B cell (primary cell): ENCODE measurements at regions not wholly inside any gene's neighbourhood (a gene's known extent, or its start where the extent isn't known, plus 50 kb on each side); places are given as distances from the start of the nearest gene placed in this dataset.

Experiments
- ATAC-seq: fragments of 200-7000 bp; cut with Tn5 transposase; one replicate; pipeline ENCODE4 v1.10.0; 2021; ENCODE audit warnings: low read depth, mild to moderate bottlenecking, moderate number of reproducible peaks, moderate library complexity
- CTCF ChIA-PET: fragments of 350-600 bp; sonication (Branson Sonifier 250); formaldehyde crosslinking; loops from one replicate; lab custom pipeline; 2021; ENCODE audit warnings: antibody characterized with exemption, inconsistent platforms; lab: Charles Lee
- POLR2A ChIA-PET: fragments of 350-600 bp; sonication (Branson Sonifier 250); formaldehyde crosslinking; loops from one replicate; lab custom pipeline; 2021; ENCODE audit warnings: antibody characterized with exemption; lab: Charles Lee
- DNase-seq: peaks from one replicate; pipeline ENCODE4 v3.0.0; 2013
- H2AFZ ChIP-seq: 2 replicates; pipeline ENCODE4 v1.6.1; 2012; ENCODE audit warnings: mild to moderate bottlenecking, low read depth, low read length; ENCODE audit not compliant: insufficient read depth, poor library complexity, severe bottlenecking
- H3K27ac ChIP-seq, 2 donors: 1 replicate in 1 of 2; 2 replicates in 1 of 2; pipeline ENCODE4 v1.5.1; 2012 to 2013; ENCODE audit warnings: low read length in 2 of 2, mild to moderate bottlenecking in 2 of 2, moderate library complexity in 1 of 2
- H3K27me3 ChIP-seq, 4 experiments: fragments of 200-600 bp in 1 of 4; sonication (generic) in 1 of 4; replicated peaks in 1 of 4; 1 replicate in 2 of 4; 2 replicates in 2 of 4; pipeline versions ENCODE4 v1.6.1 to v1.7.0; 2013 to 2016; ENCODE audit warnings: low read length in 3 of 4, mild to moderate bottlenecking in 2 of 4, mixed read lengths in 1 of 4, moderate library complexity in 1 of 4; ENCODE audit not compliant: insufficient read depth in 4 of 4, control insufficient read depth in 3 of 4; ENCODE audit errors: control extremely low read depth in 1 of 4
- H3K36me3 ChIP-seq, 2 experiments: replicated peaks in 1 of 2; 1 replicate in 1 of 2; 2 replicates in 1 of 2; pipeline versions ENCODE4 v1.6.1 to v1.7.1; 2013; ENCODE audit warnings: low read length in 1 of 2; ENCODE audit not compliant: insufficient read depth in 2 of 2, control insufficient read depth in 1 of 2; ENCODE audit errors: control extremely low read depth in 1 of 2, extremely low read depth in 1 of 2
- H3K4me1 ChIP-seq, 2 donors: fragments of 200-600 bp in 1 of 2; sonication (generic) in 1 of 2; 1 replicate in 1 of 2; 2 replicates in 1 of 2; pipeline versions ENCODE4 v1.5.1 to v1.6.1; 2013 to 2017; ENCODE audit warnings: low read length in 2 of 2; ENCODE audit not compliant: control insufficient read depth in 2 of 2, insufficient read depth in 2 of 2
- H3K4me2 ChIP-seq: replicated peaks from 2 replicates; pipeline ENCODE3; 2012; ENCODE audit warnings: mild to moderate bottlenecking, low read depth, low read length; ENCODE audit not compliant: poor library complexity, severe bottlenecking
- H3K4me3 ChIP-seq, 5 experiments: fragments of 200-600 bp in 1 of 5; sonication (generic) in 1 of 5; 1 replicate in 3 of 5; 2 replicates in 2 of 5; pipeline versions ENCODE4 v1.5.1 to v1.7.0; 2011 to 2016; ENCODE audit warnings: low read length in 4 of 5, mild to moderate bottlenecking in 4 of 5, low read depth in 2 of 5, control low read depth in 1 of 5, moderate library complexity in 1 of 5; ENCODE audit not compliant: insufficient read depth in 1 of 5; ENCODE audit errors: control extremely low read depth in 1 of 5, extremely low read depth in 1 of 5
- H3K79me2 ChIP-seq: fragments of 200-600 bp; sonication (generic); one replicate; pipeline ENCODE4 v1.6.0; 2016; ENCODE audit warnings: low read length; ENCODE audit not compliant: control insufficient read depth, insufficient read depth
- H3K9ac ChIP-seq: fragments of 200-600 bp; sonication (generic); 2 replicates; pipeline ENCODE4 v1.6.1; 2017; ENCODE audit warnings: mild to moderate bottlenecking, low read length, moderate library complexity
- H3K9me3 ChIP-seq, 3 donors: one replicate each; pipeline versions ENCODE4 v1.6.1 to v1.7.1; 2013; ENCODE audit warnings: low read length in 2 of 3; ENCODE audit not compliant: control insufficient read depth in 2 of 3, insufficient read depth in 1 of 3; ENCODE audit errors: control extremely low read depth in 1 of 3
- H4K20me1 ChIP-seq: 2 replicates; pipeline ENCODE4 v1.6.0; 2012; ENCODE audit warnings: mild to moderate bottlenecking, low read length; ENCODE audit not compliant: insufficient read depth, control insufficient read depth, poor library complexity, severe bottlenecking
- H3K27ac Mint-ChIP-seq: one replicate; pipeline ENCODE4 v1.8.0; 2021; ENCODE audit warnings: mixed read lengths
- H3K27me3 Mint-ChIP-seq: one replicate; pipeline ENCODE4 v1.8.0; 2021; ENCODE audit warnings: mixed read lengths
- H3K4me1 Mint-ChIP-seq: one replicate; pipeline ENCODE4 v1.8.0; 2021; ENCODE audit warnings: mixed read lengths
- H3K4me3 Mint-ChIP-seq: one replicate; pipeline ENCODE4 v1.8.0; 2021; ENCODE audit warnings: mixed read lengths
- H3K9me3 Mint-ChIP-seq: one replicate; pipeline ENCODE4 v1.8.0; 2022; ENCODE audit warnings: mixed read lengths; ENCODE audit not compliant: insufficient read depth
- CTCF ChIP-seq: fragments of 200-600 bp; IDR thresholded peaks from one replicate; pipeline ENCODE4 v1.8.0; 2022; ENCODE audit warnings: antibody characterized with exemption, mild to moderate bottlenecking
- EZH2 ChIP-seq: IDR thresholded peaks from 2 replicates; pipeline ENCODE4 v1.6.1; 2012; ENCODE audit warnings: borderline replicate concordance, low read depth, mild to moderate bottlenecking, moderate library complexity, low read length; ENCODE audit not compliant: insufficient read depth, poor library complexity, severe bottlenecking
- WGBS: methylation state at CpG from one replicate; pipeline ENCODE4 v1.1.5; 2013; ENCODE audit warnings: missing lambda C conversion rate; ENCODE audit not compliant: insufficient coverage; 5-methylcytosine and 5-hydroxymethylcytosine counted together
- intact Hi-C: fragments of 100-400 bp; cut with micrococcal nuclease; formaldehyde crosslinking; loops from one replicate; pipeline ENCODE4 v1.10.0; 2022

DNA sequence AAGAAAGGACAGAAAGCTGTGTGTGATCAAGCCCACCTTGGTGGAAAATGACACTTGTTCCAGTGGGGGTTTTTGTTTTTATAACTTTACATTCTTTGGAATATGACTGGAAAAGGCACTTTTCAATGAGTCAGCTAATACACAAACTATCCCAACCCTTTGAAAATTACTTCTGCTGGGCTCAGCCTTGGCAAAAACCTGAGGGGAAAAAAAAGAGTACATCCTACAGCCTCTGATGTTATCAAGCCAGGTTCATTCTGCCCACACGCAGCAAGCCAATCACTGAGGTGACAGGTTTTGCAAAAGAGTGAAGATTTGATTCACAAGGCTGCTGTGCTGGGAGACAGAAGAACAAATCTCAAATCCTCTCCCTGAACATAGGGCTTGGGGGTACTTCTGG lies 484.5 kb upstream of the ERCC4 start:
- no peak overlapping the region for H3K4me3 ChIP-seq
- H3K79me2 ChIP-seq = no peaks in the 10 kb centered on the region
- ChIA-PET CTCF (no interaction called here), POLR2A (no interaction called here)
- H3K9ac ChIP-seq = no peak overlapping the region
- H3K27me3 ChIP-seq = no peaks in the 10 kb centered on the region
- no peak overlapping the region for H2AFZ ChIP-seq
- H3K27ac Mint-ChIP-seq = no peak overlapping the region
- no CpG with 5 or more reads among the region's 1 CpG for whole genome bisulfite sequencing
- H3K27ac ChIP-seq = no peak overlapping the region
- TF ChIP-seq EZH2 = no peak
- TF ChIP-seq CTCF = no peak
- H3K4me2 ChIP-seq = no peak overlapping the region
- no peaks in the 10 kb centered on the region for H3K27me3 Mint-ChIP-seq
- ATAC-seq (no peak), DNase-seq (no peak)
- no peaks in the 10 kb centered on the region for H3K4me1 Mint-ChIP-seq
- H4K20me1 ChIP-seq = no peaks in the 10 kb centered on the region
- H3K36me3 ChIP-seq = no peaks in the 10 kb centered on the region
- intact Hi-C loops = no loop called here
- H3K4me1 ChIP-seq = no peaks in the 10 kb centered on the region
- no peaks in the 10 kb centered on the region for H3K9me3 ChIP-seq
- no peaks in the 10 kb centered on the region for H3K9me3 Mint-ChIP-seq
- no peak overlapping the region for H3K4me3 Mint-ChIP-seq

DNA sequence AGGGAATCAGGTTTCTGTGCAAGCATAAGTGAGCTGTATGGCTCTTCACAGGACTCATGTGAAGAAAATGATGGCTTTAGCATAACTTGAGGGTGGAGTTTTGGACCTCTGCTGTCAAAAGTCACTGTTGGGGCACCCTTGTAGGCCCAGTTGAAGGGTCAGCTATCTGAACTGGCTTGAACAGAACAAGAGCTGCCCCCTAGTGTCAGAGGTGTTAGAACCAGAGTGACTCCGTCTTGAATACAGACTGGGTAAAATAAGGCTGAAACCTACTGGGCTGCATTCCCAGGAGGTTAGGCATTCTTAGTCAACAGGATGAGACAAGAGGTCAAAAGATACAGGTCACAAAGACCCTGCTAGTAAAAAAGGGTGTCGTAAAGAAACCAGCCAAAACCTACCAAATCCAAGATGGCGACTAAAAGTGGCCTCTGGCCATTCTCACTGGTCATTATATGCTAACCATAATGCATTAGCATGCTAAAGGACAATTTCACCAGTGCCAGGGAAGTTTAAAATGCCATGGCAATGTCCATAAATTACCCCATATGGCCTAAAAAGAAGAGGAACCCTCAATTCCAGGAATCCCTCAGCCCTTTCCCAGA lies 484.0 kb upstream of the ERCC4 start:
- Histone ChIP-seq H3K9ac (no peak overlapping the region), H3K4me3 (no peak overlapping the region), H3K79me2 (no peaks in the 10 kb centered on the region), H2AFZ (no peak overlapping the region), H3K4me2 (no peak overlapping the region), H3K4me1 (no peaks in the 10 kb centered on the region), H3K9me3 (no peaks in the 10 kb centered on the region), H3K27ac (no peak overlapping the region), H3K27me3 (no peaks in the 10 kb centered on the region), H4K20me1 (no peaks in the 10 kb centered on the region), H3K36me3 (no peaks in the 10 kb centered on the region)
- ChIA-PET CTCF (no interaction called here), POLR2A (no interaction called here)
- no peak for ATAC-seq
- Mint-ChIP-seq H3K27ac (no peak overlapping the region), H3K4me3 (no peak overlapping the region), H3K4me1 (no peaks in the 10 kb centered on the region), H3K27me3 (no peaks in the 10 kb centered on the region), H3K9me3 (no peaks in the 10 kb centered on the region)
- no peak for DNase-seq
- intact Hi-C loops = no loop called here
- 80% methylated on average over 2 of the region's 3 CpGs for WGBS
- no peak for TF ChIP-seq EZH2
- TF ChIP-seq CTCF = no peak
